ENCODE measurements at regions not wholly inside any gene's neighbourhood (a gene's known extent, or its start where the extent isn't known, plus 50 kb on each side); places are given as distances from the start of the nearest gene placed in this dataset.

DNA sequence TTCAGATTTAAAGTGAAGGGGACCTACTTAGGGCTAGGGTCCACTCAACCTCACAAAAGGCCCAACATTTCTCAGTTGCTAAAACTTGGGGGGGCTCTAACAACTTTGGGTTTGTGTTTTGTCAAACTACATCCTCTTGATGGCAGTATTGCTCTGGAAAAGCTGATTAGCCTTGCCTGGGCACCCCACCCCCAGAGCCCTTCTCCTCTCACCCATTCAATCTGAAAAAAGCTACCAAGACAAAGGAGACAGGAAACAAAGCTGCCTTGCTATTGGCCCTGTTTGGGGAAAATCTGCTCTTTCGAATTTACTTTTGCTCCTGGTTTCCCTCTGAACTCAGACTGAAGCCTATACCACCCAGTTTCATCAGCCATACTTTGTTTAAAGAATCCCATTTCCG lies 195.2 kb upstream of the STK26 start:
- H3K27me3 ChIP-seq, result no peaks in the 10 kb centered on the region
- TF ChIP-seq EP300 (IDR thresholded peaks at IDR 0.05), result no peak
- TF ChIP-seq POLR2A (IDR thresholded peaks at IDR 0.05), result no peak
- intact Hi-C loops (cut with DNase I; ENCODE audit: low total_unique reads), result no loop called here
- no peaks in the 10 kb centered on the region for H3K9me3 ChIP-seq
- peaks cover 0 to 9% (median under 1%) of the 10 kb centered on the region in 4 donors for H3K4me1 ChIP-seq
- 44 to 83% (median 70%) methylated on average over 2 of the region's 2 CpGs for WGBS, 5 donors
- no peak for DNase-seq
- no peak overlapping the region for H3K4me3 ChIP-seq
- H3K36me3 ChIP-seq, result no peaks in the 10 kb centered on the region
- H3K27ac ChIP-seq, result no peak overlapping the region

DNA sequence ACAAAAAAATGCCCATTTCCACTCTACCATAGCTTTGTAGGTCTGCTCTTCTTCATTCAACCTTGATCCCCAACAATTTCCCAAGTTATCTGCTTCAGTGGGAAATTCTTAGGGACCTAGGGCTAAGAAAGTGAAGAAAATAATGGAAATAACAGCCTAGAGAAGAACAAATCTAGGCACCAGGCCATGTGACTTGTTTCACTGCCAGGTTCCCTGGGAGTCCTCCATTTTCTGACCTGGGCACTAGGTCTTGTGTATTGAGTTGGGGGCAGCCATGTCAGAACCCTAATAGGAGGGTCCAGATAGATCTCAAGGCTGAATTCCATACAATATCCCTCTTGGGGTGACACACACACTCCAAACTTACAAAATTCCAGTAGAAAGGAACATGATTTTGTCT lies 194.6 kb upstream of the STK26 start:
- Histone ChIP-seq H3K4me3 (no peak overlapping the region), H3K4me1 (peaks cover 0 to 4% (median 0%) of the 10 kb centered on the region in 4 donors), H3K9me3 (no peaks in the 10 kb centered on the region), H3K27ac (no peak overlapping the region), H3K36me3 (no peaks in the 10 kb centered on the region), H3K27me3 (no peaks in the 10 kb centered on the region)
- no peak for DNase-seq
- intact Hi-C loops (cut with DNase I; ENCODE audit: low total_unique reads), result no loop called here
- no peak for TF ChIP-seq POLR2A (IDR thresholded peaks at IDR 0.05)
- no peak for TF ChIP-seq POLR2AphosphoS5 (IDR thresholded peaks at IDR 0.05)
- no peak for TF ChIP-seq EP300 (IDR thresholded peaks at IDR 0.05)
- TF ChIP-seq, protein P1, sequence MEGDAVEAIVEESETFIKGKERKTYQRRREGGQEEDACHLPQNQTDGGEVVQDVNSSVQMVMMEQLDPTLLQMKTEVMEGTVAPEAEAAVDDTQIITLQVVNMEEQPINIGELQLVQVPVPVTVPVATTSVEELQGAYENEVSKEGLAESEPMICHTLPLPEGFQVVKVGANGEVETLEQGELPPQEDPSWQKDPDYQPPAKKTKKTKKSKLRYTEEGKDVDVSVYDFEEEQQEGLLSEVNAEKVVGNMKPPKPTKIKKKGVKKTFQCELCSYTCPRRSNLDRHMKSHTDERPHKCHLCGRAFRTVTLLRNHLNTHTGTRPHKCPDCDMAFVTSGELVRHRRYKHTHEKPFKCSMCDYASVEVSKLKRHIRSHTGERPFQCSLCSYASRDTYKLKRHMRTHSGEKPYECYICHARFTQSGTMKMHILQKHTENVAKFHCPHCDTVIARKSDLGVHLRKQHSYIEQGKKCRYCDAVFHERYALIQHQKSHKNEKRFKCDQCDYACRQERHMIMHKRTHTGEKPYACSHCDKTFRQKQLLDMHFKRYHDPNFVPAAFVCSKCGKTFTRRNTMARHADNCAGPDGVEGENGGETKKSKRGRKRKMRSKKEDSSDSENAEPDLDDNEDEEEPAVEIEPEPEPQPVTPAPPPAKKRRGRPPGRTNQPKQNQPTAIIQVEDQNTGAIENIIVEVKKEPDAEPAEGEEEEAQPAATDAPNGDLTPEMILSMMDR (IDR thresholded peaks at IDR 0.05), result no peak

DNA sequence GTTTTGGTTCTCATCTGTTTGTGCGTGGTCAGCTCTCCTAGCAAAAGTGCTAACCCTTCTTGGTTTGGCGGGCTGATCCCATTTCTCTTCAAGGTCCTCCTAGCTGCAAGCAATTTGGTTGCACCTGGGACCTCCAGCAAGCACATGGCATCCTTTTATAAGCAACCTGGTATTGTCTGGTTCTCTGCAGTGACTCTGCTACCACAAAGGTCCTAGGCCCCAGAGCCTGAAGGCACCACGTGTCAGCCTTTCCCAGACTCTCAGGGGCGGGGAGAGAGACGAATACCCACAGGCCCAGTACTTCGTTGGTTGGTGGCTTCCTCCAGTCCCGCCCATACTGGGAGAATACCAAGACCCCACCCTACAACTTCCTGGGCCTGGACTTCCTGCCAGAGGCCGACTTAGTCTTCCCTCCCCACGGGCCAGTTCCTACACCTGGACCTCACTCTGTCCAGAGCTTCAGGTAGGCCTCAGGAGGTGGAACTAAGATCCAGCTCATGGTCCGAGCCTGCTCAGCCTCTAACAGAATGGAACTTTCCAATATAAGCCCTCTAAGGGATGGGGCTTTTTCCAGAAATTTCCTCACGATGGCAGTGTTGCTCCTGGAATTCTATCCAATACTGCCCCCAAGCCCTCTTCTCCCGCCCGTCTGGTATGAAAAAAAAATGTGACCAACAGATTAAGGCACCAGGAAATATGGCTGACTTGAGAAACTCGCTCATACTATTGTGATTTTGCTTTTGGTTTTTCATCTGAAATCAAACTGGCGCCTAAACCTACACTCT lies 192.5 kb upstream of the STK26 start:
- intact Hi-C loops (cut with DNase I; ENCODE audit: low total_unique reads), result no loop called here
- H3K27me3 ChIP-seq, result peaks cover 0 to 4% (median 0%) of the 10 kb centered on the region in 3 donors
- H3K27ac ChIP-seq, result peak overlapping the region in 4 of 5 donors; percentile 17 to 68 (median 58)
- H3K4me1 ChIP-seq, result peaks cover 0 to 4% (median 0%) of the 10 kb centered on the region in 4 donors
- no peaks in the 10 kb centered on the region for H3K36me3 ChIP-seq
- peak; percentile 79 to 94 for DNase-seq
- no peaks in the 10 kb centered on the region for H3K9me3 ChIP-seq
- H3K4me3 ChIP-seq, result peak overlapping the region in 3 of 4 donors; percentile 9 to 32 (median 18)
- no peak for TF ChIP-seq EP300 (IDR thresholded peaks at IDR 0.05)
- TF ChIP-seq, protein P1 (IDR thresholded peaks at IDR 0.05), result peak in 3 of 7 experiments; percentile 47 to 64 (median 64)
- WGBS, 5 donors, result 24 to 43% (median 41%) methylated on average over 11 to 15 of the region's 15 CpGs

GRCh38 chrX:131831185-131831520 lies 191.9 kb upstream of the STK26 start:
- Histone ChIP-seq H3K27me3 (peaks cover 0 to 4% (median 0%) of the 10 kb centered on the region in 3 donors), H3K9me3 (no peaks in the 10 kb centered on the region), H3K4me1 (peaks cover 0 to 4% (median 0%) of the 10 kb centered on the region in 4 donors), H3K4me3 (peak overlapping the region in 2 of 4 donors; percentile 18 to 32), H3K36me3 (no peaks in the 10 kb centered on the region), H3K27ac (peak overlapping the region in 4 of 5 donors; percentile 17 to 68 (median 58))
- intact Hi-C loops (cut with DNase I; ENCODE audit: low total_unique reads), result no loop called here
- no peak for DNase-seq
- TF ChIP-seq, protein P1 (IDR thresholded peaks at IDR 0.05), result no peak
- TF ChIP-seq POLR2A (IDR thresholded peaks at IDR 0.05), result no peak
- 51 to 78% (median 71%) methylated on average over 2 of the region's 2 CpGs for WGBS, 5 donors

- 54 to 61% (median 59%) methylated on average over 3 of the region's 3 CpGs for WGBS, 5 donors
- intact Hi-C loops (cut with DNase I; ENCODE audit: low total_unique reads), result no loop called here
- H3K4me3 ChIP-seq, result no peak overlapping the region
- peaks cover 0 to 5% (median under 1%) of the 10 kb centered on the region in 4 donors for H3K4me1 ChIP-seq
- no peaks in the 10 kb centered on the region for H3K36me3 ChIP-seq
- peaks cover 0 to 8% (median 0%) of the 10 kb centered on the region in 3 donors for H3K27me3 ChIP-seq
- TF ChIP-seq POLR2AphosphoS5 (IDR thresholded peaks at IDR 0.05) (no peak), EP300 (IDR thresholded peaks at IDR 0.05) (no peak), POLR2A (IDR thresholded peaks at IDR 0.05) (no peak)
- TF ChIP-seq, protein P1 (IDR thresholded peaks at IDR 0.05), result no peak
- H3K27ac ChIP-seq, result no peak overlapping the region
- no peaks in the 10 kb centered on the region for H3K9me3 ChIP-seq
- no peak for DNase-seq
Observed at GRCh38 chrX:131836161-131836560, 186.9 kb upstream of the STK26 start.
